Suprapubic skin (tissue), 4 donors: ENCODE measurements at regions not wholly inside any gene's neighbourhood (a gene's known extent, or its start where the extent isn't known, plus 50 kb on each side); places are given as distances from the start of the nearest gene placed in this dataset.

Experiments used
- DNase-seq, 2 donors: peaks; one replicate each; pipeline ENCODE4 v3.0.0-alpha.2; 2019; ENCODE audit warnings: low spot score in 2 of 2
- H3K27ac ChIP-seq: fragments of 200-600 bp; sonication (generic); one replicate; pipeline ENCODE4 v1.5.1; 2019
- H3K27me3 ChIP-seq: fragments of 200-600 bp; sonication (generic); one replicate; pipeline ENCODE4 v1.5.1; 2019
- H3K36me3 ChIP-seq: fragments of 200-600 bp; sonication (generic); one replicate; pipeline ENCODE4 v1.5.1; 2019
- H3K4me1 ChIP-seq: fragments of 200-600 bp; sonication (generic); one replicate; pipeline ENCODE4 v1.5.1; 2019
- H3K4me3 ChIP-seq: fragments of 200-600 bp; sonication (generic); one replicate; pipeline ENCODE4 v1.5.1; 2019; ENCODE audit warnings: mild to moderate bottlenecking
- H3K9me3 ChIP-seq: fragments of 200-600 bp; sonication (generic); one replicate; pipeline ENCODE4 v1.5.1; 2019
- EP300 ChIP-seq: sonication (generic); formaldehyde crosslinking; IDR thresholded peaks from one replicate; pipeline ENCODE4 v1.6.1; 2017; ENCODE audit warnings: antibody characterized with exemption
- POLR2A ChIP-seq, 2 donors: fragments of 450-650 bp; IDR thresholded peaks; one replicate each; pipeline ENCODE4 v1.6.1; 2017; ENCODE audit warnings: antibody characterized with exemption in 2 of 2, mild to moderate bottlenecking in 2 of 2, moderate library complexity in 2 of 2
- POLR2AphosphoS5 ChIP-seq, 3 donors: sonication (generic); formaldehyde crosslinking; IDR thresholded peaks; one replicate each; pipeline ENCODE4 v1.6.1; 2017; ENCODE audit warnings: antibody characterized with exemption in 3 of 3
- WGBS: methylation state at CpG from one replicate; pipeline ENCODE4 v1.1.5; 2018; 5-methylcytosine and 5-hydroxymethylcytosine counted together
- TF ChIP-seq, protein P1 (sequence below), 2 donors: fragments of 200-600 bp in 1 of 2; fragments of 450-650 bp in 1 of 2; sonication (generic) in 1 of 2; IDR thresholded peaks; one replicate each; pipeline ENCODE4 v1.5.1; 2016 to 2019; ENCODE audit warnings: antibody characterized with exemption in 2 of 2, mild to moderate bottlenecking in 1 of 2, moderate library complexity in 1 of 2

DNA sequence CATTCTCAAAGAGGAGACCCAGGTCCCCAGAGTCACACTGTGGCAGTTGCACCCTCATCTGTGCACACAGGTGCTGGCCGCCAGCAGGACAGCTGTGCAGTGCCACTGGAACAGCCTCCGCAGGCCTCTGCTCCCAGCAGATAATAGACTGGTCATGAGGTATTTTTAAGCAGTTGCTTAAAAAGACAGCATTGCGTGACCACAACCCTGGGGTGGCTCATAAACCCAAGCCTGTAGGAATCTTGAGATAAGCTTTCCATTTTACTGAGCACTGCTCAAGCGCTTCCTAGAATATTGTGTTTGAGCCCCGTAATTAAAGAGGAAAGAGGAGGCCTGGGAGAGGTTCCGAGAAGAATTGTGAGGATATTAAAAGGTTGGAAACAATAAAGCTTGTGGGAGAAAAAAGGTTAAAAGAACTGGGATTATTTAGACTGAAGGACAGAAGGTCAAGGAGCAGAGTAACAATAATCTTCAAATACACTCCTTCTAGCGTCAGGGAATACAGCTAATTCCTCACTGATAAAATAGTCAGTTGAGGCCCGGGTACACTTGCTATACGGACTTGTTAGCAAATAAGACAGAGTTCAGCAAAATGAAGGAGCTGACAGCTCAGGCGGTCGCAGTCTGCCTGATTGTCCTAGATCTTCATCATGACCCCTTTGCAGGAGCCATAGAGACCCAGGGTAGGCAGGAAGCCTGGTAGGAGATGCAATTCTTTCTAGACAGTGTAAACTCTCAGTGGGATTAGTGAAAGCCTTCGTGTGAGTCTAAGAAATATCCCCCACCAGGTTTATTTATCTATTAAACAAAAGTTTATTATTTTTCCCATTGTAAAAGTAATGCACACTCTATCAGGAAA, 86.2 kb upstream of the KIT start:
- WGBS = 85% methylated on average over 11 of the region's 12 CpGs
- Histone ChIP-seq H3K4me1 (no peaks in the 10 kb centered on the region), H3K36me3 (no peaks in the 10 kb centered on the region), H3K9me3 (no peaks in the 10 kb centered on the region), H3K27ac (no peak overlapping the region), H3K27me3 (no peaks in the 10 kb centered on the region), H3K4me3 (no peak overlapping the region)
- TF ChIP-seq POLR2A (IDR thresholded peaks at IDR 0.05) (no peak), POLR2AphosphoS5 (IDR thresholded peaks at IDR 0.05) (no peak), EP300 (no peak)
- TF ChIP-seq, protein P1, sequence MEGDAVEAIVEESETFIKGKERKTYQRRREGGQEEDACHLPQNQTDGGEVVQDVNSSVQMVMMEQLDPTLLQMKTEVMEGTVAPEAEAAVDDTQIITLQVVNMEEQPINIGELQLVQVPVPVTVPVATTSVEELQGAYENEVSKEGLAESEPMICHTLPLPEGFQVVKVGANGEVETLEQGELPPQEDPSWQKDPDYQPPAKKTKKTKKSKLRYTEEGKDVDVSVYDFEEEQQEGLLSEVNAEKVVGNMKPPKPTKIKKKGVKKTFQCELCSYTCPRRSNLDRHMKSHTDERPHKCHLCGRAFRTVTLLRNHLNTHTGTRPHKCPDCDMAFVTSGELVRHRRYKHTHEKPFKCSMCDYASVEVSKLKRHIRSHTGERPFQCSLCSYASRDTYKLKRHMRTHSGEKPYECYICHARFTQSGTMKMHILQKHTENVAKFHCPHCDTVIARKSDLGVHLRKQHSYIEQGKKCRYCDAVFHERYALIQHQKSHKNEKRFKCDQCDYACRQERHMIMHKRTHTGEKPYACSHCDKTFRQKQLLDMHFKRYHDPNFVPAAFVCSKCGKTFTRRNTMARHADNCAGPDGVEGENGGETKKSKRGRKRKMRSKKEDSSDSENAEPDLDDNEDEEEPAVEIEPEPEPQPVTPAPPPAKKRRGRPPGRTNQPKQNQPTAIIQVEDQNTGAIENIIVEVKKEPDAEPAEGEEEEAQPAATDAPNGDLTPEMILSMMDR (IDR thresholded peaks at IDR 0.05) = no peak
- DNase-seq = no peak

DNA sequence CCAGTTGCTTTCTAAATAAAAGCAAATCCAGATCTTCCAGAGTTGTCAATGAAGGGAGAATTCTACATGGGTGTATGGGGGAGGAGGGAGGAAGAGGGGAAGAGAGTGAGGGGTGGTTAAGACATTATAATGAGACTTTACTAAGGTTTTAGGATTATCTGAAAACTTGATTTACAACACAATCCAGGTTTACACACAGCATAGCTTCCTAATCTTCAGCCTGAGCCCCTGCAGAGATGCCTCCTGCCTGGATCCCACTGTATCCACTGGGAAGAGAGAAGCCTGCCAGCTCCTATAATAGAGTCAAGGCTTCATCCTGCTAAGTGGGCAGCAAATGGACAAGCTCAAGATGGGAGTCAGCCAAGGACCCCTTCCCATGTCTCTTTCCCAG, 85.6 kb upstream of the KIT start:
- no peak for DNase-seq
- TF ChIP-seq POLR2AphosphoS5 (IDR thresholded peaks at IDR 0.05) = no peak
- Histone ChIP-seq H3K36me3 (no peaks in the 10 kb centered on the region), H3K9me3 (no peaks in the 10 kb centered on the region), H3K4me3 (no peak overlapping the region), H3K27ac (no peak overlapping the region), H3K27me3 (no peaks in the 10 kb centered on the region), H3K4me1 (no peaks in the 10 kb centered on the region)

DNA sequence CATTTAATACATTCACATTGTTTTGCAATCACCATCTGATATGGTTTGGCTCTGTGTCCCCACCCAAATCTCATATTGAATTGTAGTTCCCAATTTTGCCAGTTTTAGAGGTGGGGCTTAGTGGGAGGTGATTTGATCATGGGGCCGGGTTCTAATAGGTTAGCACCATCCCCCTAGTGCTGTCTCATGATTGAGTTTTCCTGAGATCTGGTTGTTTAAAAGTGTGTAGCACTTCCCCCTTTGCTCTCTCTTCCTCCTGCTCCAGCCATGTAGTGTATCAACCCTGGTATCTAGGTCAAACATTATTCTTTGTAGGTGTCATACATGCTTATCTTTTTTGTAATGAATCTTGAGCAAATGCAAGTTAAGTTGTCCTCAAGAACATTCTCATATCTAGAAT, 83.3 kb upstream of the KIT start:
- H3K27me3 ChIP-seq = no peaks in the 10 kb centered on the region
- no peaks in the 10 kb centered on the region for H3K36me3 ChIP-seq
- H3K9me3 ChIP-seq = no peaks in the 10 kb centered on the region
- no peaks in the 10 kb centered on the region for H3K4me1 ChIP-seq
- no peak overlapping the region for H3K4me3 ChIP-seq
- H3K27ac ChIP-seq = no peak overlapping the region
- DNase-seq = no peak
- 89% methylated on average over 1 of the region's 1 CpG for WGBS
- TF ChIP-seq POLR2AphosphoS5 (IDR thresholded peaks at IDR 0.05) (no peak), POLR2A (IDR thresholded peaks at IDR 0.05) (no peak), EP300 (no peak)
- TF ChIP-seq, protein P1 (IDR thresholded peaks at IDR 0.05) = no peak

DNA sequence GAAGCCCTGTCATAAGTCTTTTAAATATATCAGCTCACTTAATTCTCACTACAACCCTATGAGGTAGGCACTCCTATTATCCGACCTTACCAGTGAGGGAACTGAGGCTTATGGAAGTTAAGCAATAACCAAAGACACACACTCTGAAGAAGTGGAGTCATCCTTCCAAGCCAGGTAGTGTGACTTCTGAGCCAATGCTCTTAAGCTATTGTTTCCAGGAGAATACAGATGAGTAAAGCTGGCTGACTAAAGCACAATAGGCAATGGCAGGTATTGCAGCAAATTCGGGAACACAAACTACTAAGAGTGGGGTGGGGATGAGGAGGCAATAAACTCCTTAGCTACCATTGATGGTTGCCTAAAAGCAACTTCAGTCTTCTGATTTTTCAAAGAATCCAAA, 81.8 kb upstream of the KIT start:
- DNase-seq = no peak

DNA sequence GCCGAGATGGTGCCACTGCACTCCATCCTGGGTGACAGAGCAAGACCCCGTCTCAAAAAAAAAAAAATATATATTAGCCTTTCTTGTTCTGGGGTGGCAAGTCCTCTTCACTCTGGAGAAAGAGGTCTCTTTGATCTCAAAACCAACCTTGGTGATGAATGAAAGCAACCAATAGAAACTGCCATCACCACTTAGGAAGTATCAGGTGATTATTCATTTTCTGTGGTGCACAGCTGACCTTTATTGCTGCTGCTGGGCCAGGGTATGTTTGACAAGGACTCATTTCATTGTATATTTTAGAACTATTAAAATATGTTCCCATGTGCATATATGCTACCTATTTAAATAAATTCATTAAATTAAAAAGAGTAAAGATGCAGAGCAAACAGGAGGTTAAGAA, 76.0 kb upstream of the KIT start:
- 92% methylated on average over 2 of the region's 2 CpGs for WGBS
- H3K4me1 ChIP-seq = peaks cover 7% of the 10 kb centered on the region
- no peak overlapping the region for H3K4me3 ChIP-seq
- no peak for DNase-seq
- H3K27ac ChIP-seq = no peak overlapping the region
- no peaks in the 10 kb centered on the region for H3K36me3 ChIP-seq
- TF ChIP-seq POLR2A (IDR thresholded peaks at IDR 0.05) (no peak), POLR2AphosphoS5 (IDR thresholded peaks at IDR 0.05) (no peak), EP300 (no peak)
- TF ChIP-seq, protein P1 (IDR thresholded peaks at IDR 0.05) = no peak
- H3K9me3 ChIP-seq = no peaks in the 10 kb centered on the region
- no peaks in the 10 kb centered on the region for H3K27me3 ChIP-seq

More for the DNA sequence above, 81.8 kb upstream of the KIT start:
- H3K9me3 ChIP-seq = no peaks in the 10 kb centered on the region
- no peaks in the 10 kb centered on the region for H3K27me3 ChIP-seq
- H3K27ac ChIP-seq = no peak overlapping the region
- no peaks in the 10 kb centered on the region for H3K36me3 ChIP-seq
- H3K4me3 ChIP-seq = no peak overlapping the region
- no peak for TF ChIP-seq POLR2AphosphoS5 (IDR thresholded peaks at IDR 0.05)
- no peak for TF ChIP-seq POLR2A (IDR thresholded peaks at IDR 0.05)
- TF ChIP-seq EP300 = no peak
- TF ChIP-seq, protein P1 (IDR thresholded peaks at IDR 0.05) = no peak
- WGBS = 77% methylated on average over 2 of the region's 2 CpGs
- no peaks in the 10 kb centered on the region for H3K4me1 ChIP-seq
